Adrenal gland (tissue), 9 donors: ENCODE measurements at regions not wholly inside any gene's neighbourhood (a gene's known extent, or its start where the extent isn't known, plus 50 kb on each side); places are given as distances from the start of the nearest gene placed in this dataset.

Experiments
- DNase-seq, 7 donors: peaks; one replicate each; pipeline ENCODE4 v3.0.0-alpha.2; 2019 to 2020
- H3K27ac ChIP-seq, 5 donors: fragments of 200-600 bp; sonication (generic) in 4 of 5; 1 replicate in 3 of 5; 2 replicates in 2 of 5; pipeline versions ENCODE4 v1.5.1 to v1.8.0; 2016 to 2020; ENCODE audit warnings: mild to moderate bottlenecking in 1 of 5
- H3K27me3 ChIP-seq: fragments of 200-600 bp; 2 replicates; pipeline ENCODE4 v1.8.0; 2021
- H3K36me3 ChIP-seq, 2 donors: fragments of 200-600 bp; replicated peaks in 1 of 2; 1 replicate in 1 of 2; 2 replicates in 1 of 2; pipeline versions ENCODE4 v1.5.1 to v1.8.0; 2018 to 2022
- H3K4me1 ChIP-seq, 2 donors: fragments of 200-600 bp; replicated peaks in 1 of 2; 1 replicate in 1 of 2; 2 replicates in 1 of 2; pipeline versions ENCODE4 v1.5.1 to v1.8.0; 2018 to 2021
- H3K4me3 ChIP-seq, 4 donors: fragments of 200-600 bp; sonication (generic) in 3 of 4; one replicate each; pipeline ENCODE4 v1.5.1; 2016 to 2018
- H3K9me3 ChIP-seq, 3 donors: fragments of 200-600 bp; sonication (generic) in 1 of 3; replicated peaks in 1 of 3; 1 replicate in 2 of 3; 2 replicates in 1 of 3; pipeline versions ENCODE4 v1.5.1 to v1.8.0; 2016 to 2021
- CTCF ChIP-seq, 6 experiments: fragments of 450-650 bp in 4 of 6; fragments of 200-600 bp in 2 of 6; sonication (generic) in 1 of 6; IDR thresholded peaks; 1 replicate in 5 of 6; 2 replicates in 1 of 6; pipeline versions ENCODE4 v1.5.1 to v1.8.0; 2016 to 2021; ENCODE audit warnings: antibody characterized with exemption in 6 of 6, mild to moderate bottlenecking in 2 of 6, moderate library complexity in 1 of 6
- POLR2A ChIP-seq, 2 donors: fragments of 450-650 bp; IDR thresholded peaks; one replicate each; pipeline ENCODE4 v1.6.1; 2017; ENCODE audit warnings: antibody characterized with exemption in 2 of 2, mild to moderate bottlenecking in 2 of 2, moderate library complexity in 1 of 2
- WGBS, 4 donors: extraction: QIAGEN DNeasy Blood & Tissue Kit in 2 of 4; methylation state at CpG; one replicate each; pipeline versions ENCODE4 v1.1.5 to v1.1.7; 2013 to 2017; 5-methylcytosine and 5-hydroxymethylcytosine counted together
- intact Hi-C, 2 donors: fragments of 100-400 bp; cut with DNase I; formaldehyde crosslinking; loops; one replicate each; pipeline versions ENCODE4 v1.14.1 to v1.15.0; 2022 to 2023
- donor health status: healthy with polysubstance abuse.
- donor health status: Bipolar disorder and iron deficiency.
- donor health status: DM: yes; HTN: yes; CAD: no.
- donor health status: DM: no; HTN: no; CAD: no.
- donor health status: DM: no; HTN: no; CAD: no.

- DNase-seq: peak in 4 of 7 donors; percentile 8 to 25 (median 16)
- Histone ChIP-seq H3K9me3 (no peaks in the 10 kb centered on the region), H3K4me1 (no peaks in the 10 kb centered on the region), H3K36me3 (no peaks in the 10 kb centered on the region), H3K27ac (no peak overlapping the region), H3K4me3 (no peak overlapping the region), H3K27me3 (no peaks in the 10 kb centered on the region)
- no peak for TF ChIP-seq CTCF (IDR thresholded peaks at IDR 0.05)
- no peak for TF ChIP-seq POLR2A (IDR thresholded peaks at IDR 0.05)
- intact Hi-C loops: no loop called here
- 51 to 61% (median 53%) methylated on average over 5 of the region's 5 CpGs for WGBS, 4 donors
Observed at GRCh38 chr16:51569203-51569931, 418.3 kb upstream of the SALL1 start.

- Histone ChIP-seq H3K4me1 (no peaks in the 10 kb centered on the region), H3K4me3 (no peak overlapping the region), H3K27me3 (no peaks in the 10 kb centered on the region), H3K36me3 (no peaks in the 10 kb centered on the region), H3K27ac (no peak overlapping the region), H3K9me3 (no peaks in the 10 kb centered on the region)
- DNase-seq: no peak
- intact Hi-C loops: no loop called here
- WGBS, 4 donors: 76 to 85% (median 82%) methylated on average over 3 of the region's 3 CpGs
- no peak for TF ChIP-seq CTCF (IDR thresholded peaks at IDR 0.05)
- no peak for TF ChIP-seq POLR2A (IDR thresholded peaks at IDR 0.05)
Observed at GRCh38 chr16:51567911-51568310, 416.8 kb upstream of the SALL1 start.

GRCh38 chr16:51565184-51565583, 414.1 kb upstream of the SALL1 start:
- H3K9me3 ChIP-seq: no peaks in the 10 kb centered on the region
- TF ChIP-seq CTCF (IDR thresholded peaks at IDR 0.05) (no peak), POLR2A (IDR thresholded peaks at IDR 0.05) (no peak)
- DNase-seq: no peak
- H3K27me3 ChIP-seq: no peaks in the 10 kb centered on the region
- no peaks in the 10 kb centered on the region for H3K4me1 ChIP-seq
- H3K4me3 ChIP-seq: no peak overlapping the region
- H3K27ac ChIP-seq: no peak overlapping the region
- intact Hi-C loops: no loop called here
- WGBS, 4 donors: 67 to 77% (median 70%) methylated on average over 4 of the region's 4 CpGs
- H3K36me3 ChIP-seq: no peaks in the 10 kb centered on the region

- Histone ChIP-seq H3K9me3 (no peaks in the 10 kb centered on the region), H3K36me3 (no peaks in the 10 kb centered on the region), H3K27ac (no peak overlapping the region), H3K27me3 (no peaks in the 10 kb centered on the region), H3K4me3 (no peak overlapping the region), H3K4me1 (no peaks in the 10 kb centered on the region)
- 65 to 73% (median 69%) methylated on average over 4 of the region's 4 CpGs for WGBS, 4 donors
- TF ChIP-seq CTCF (IDR thresholded peaks at IDR 0.05): no peak
- intact Hi-C loops: no loop called here
- DNase-seq: no peak
Observed at GRCh38 chr16:51562891-51563290, 411.8 kb upstream of the SALL1 start.
